Epithelial cell of proximal tubule (primary cell): ENCODE measurements at regions not wholly inside any gene's neighbourhood (a gene's known extent, or its start where the extent isn't known, plus 50 kb on each side); places are given as distances from the start of the nearest gene placed in this dataset.

ENCODE experiments used
- DNase-seq: peaks from one replicate; pipeline ENCODE4 v3.0.0-alpha.2; 2011; ENCODE audit warnings: low read depth
- H3K4me3 ChIP-seq: 2 replicates; pipeline ENCODE4 v1.5.1; 2011; ENCODE audit warnings: low read depth, mild to moderate bottlenecking, low read length
- CTCF ChIP-seq: conservative IDR thresholded peaks from 2 replicates; pipeline ENCODE4 v1.5.1; 2012; ENCODE audit warnings: low read depth, mild to moderate bottlenecking, low read length

GRCh38 chr13:67735651-67736050 lies 505.5 kb upstream of the PCDH9 start:
- no peak for TF ChIP-seq CTCF
- DNase-seq, result peak; percentile 16
- H3K4me3 ChIP-seq, result no peak overlapping the region

- no peak for DNase-seq
- no peak overlapping the region for H3K4me3 ChIP-seq
- no peak for TF ChIP-seq CTCF
Measured at GRCh38 chr13:67726979-67727378, 496.8 kb upstream of the PCDH9 start.

- H3K4me3 ChIP-seq, result no peak overlapping the region
- no peak for TF ChIP-seq CTCF
- no peak for DNase-seq
Measured at GRCh38 chr13:67725999-67726398, 495.9 kb upstream of the PCDH9 start.

GRCh38 chr13:67713571-67713970 lies 483.4 kb upstream of the PCDH9 start:
- DNase-seq, result no peak
- H3K4me3 ChIP-seq, result no peak overlapping the region
- no peak for TF ChIP-seq CTCF

- no peak overlapping the region for H3K4me3 ChIP-seq
- no peak for TF ChIP-seq CTCF
- DNase-seq, result no peak
Measured at GRCh38 chr13:67696775-67697174, 466.6 kb upstream of the PCDH9 start.

- no peak overlapping the region for H3K4me3 ChIP-seq
- DNase-seq, result no peak
- TF ChIP-seq CTCF, result no peak
Measured at GRCh38 chr13:67664502-67664901, 434.4 kb upstream of the PCDH9 start.

- no peak for TF ChIP-seq CTCF
- no peak overlapping the region for H3K4me3 ChIP-seq
- no peak for DNase-seq
Measured at GRCh38 chr13:67662997-67663396, 432.9 kb upstream of the PCDH9 start.
